ENCODE measurements at regions not wholly inside any gene's neighbourhood (a gene's known extent, or its start where the extent isn't known, plus 50 kb on each side); places are given as distances from the start of the nearest gene placed in this dataset.

- intact Hi-C loops (cut with DNase I; ENCODE audit: low total_unique reads): no loop called here
- no peak for DNase-seq
- Histone ChIP-seq H3K4me3 (no peak overlapping the region), H3K36me3 (no peaks in the 10 kb centered on the region), H3K9me3 (no peaks in the 10 kb centered on the region), H3K4me1 (peaks cover 0 to 19% (median 4%) of the 10 kb centered on the region in 4 donors), H3K27me3 (no peaks in the 10 kb centered on the region), H3K27ac (no peak overlapping the region)
- TF ChIP-seq CTCF (IDR thresholded peaks at IDR 0.05): no peak
Observed at GRCh38 chr7:68429411-68430117, 1168.7 kb upstream of the AUTS2 start.

GRCh38 chr7:68432585-68432984 is 1165.7 kb upstream of the AUTS2 start:
- DNase-seq: no peak
- Histone ChIP-seq H3K36me3 (no peaks in the 10 kb centered on the region), H3K27ac (no peak overlapping the region), H3K9me3 (no peaks in the 10 kb centered on the region), H3K27me3 (peaks cover 0 to 3% of the 10 kb centered on the region in 2 donors), H3K4me3 (no peak overlapping the region), H3K4me1 (peaks cover 0 to 19% (median 4%) of the 10 kb centered on the region in 4 donors)
- TF ChIP-seq CTCF (IDR thresholded peaks at IDR 0.05): no peak
- intact Hi-C loops (cut with DNase I; ENCODE audit: low total_unique reads): no loop called here

- no peaks in the 10 kb centered on the region for H3K9me3 ChIP-seq
- intact Hi-C loops (cut with DNase I; ENCODE audit: low total_unique reads): no loop called here
- TF ChIP-seq CTCF (IDR thresholded peaks at IDR 0.05): no peak
Observed at GRCh38 chr7:68433462-68434070, 1164.7 kb upstream of the AUTS2 start.

GRCh38 chr7:68434857-68435256 is 1163.4 kb upstream of the AUTS2 start:
- Histone ChIP-seq H3K9me3 (no peaks in the 10 kb centered on the region), H3K27me3 (peaks cover 0 to 3% of the 10 kb centered on the region in 2 donors), H3K4me3 (no peak overlapping the region), H3K4me1 (peaks cover 0 to 19% (median 3%) of the 10 kb centered on the region in 4 donors), H3K36me3 (no peaks in the 10 kb centered on the region), H3K27ac (no peak overlapping the region)
- intact Hi-C loops (cut with DNase I; ENCODE audit: low total_unique reads): no loop called here
- no peak for DNase-seq
- no peak for TF ChIP-seq CTCF (IDR thresholded peaks at IDR 0.05)

More at GRCh38 chr7:68433462-68434070, 1164.7 kb upstream of the AUTS2 start:
- DNase-seq: no peak
- H3K4me1 ChIP-seq: peaks cover 0 to 19% (median 4%) of the 10 kb centered on the region in 4 donors
- no peaks in the 10 kb centered on the region for H3K36me3 ChIP-seq
- H3K4me3 ChIP-seq: no peak overlapping the region
- no peak overlapping the region for H3K27ac ChIP-seq
- peaks cover 0 to 3% of the 10 kb centered on the region in 2 donors for H3K27me3 ChIP-seq

GRCh38 chr7:68438016-68438415 is 1160.3 kb upstream of the AUTS2 start:
- no peak for TF ChIP-seq CTCF (IDR thresholded peaks at IDR 0.05)
- Histone ChIP-seq H3K27ac (no peak overlapping the region), H3K4me1 (peaks cover 0 to 9% (median 0%) of the 10 kb centered on the region in 4 donors), H3K9me3 (no peaks in the 10 kb centered on the region), H3K36me3 (no peaks in the 10 kb centered on the region), H3K4me3 (no peak overlapping the region), H3K27me3 (peaks cover 0 to 3% of the 10 kb centered on the region in 2 donors)
- intact Hi-C loops (cut with DNase I; ENCODE audit: low total_unique reads): no loop called here
- no peak for DNase-seq
